HL-60 (cell line): ENCODE measurements at regions not wholly inside any gene's neighbourhood (a gene's known extent, or its start where the extent isn't known, plus 50 kb on each side); places are given as distances from the start of the nearest gene placed in this dataset.

Experiments
- DNase-seq, 2 experiments: peaks; one replicate each; pipeline ENCODE4 v3.0.0-alpha.2; 2010 to 2020; ENCODE audit warnings: low read depth in 1 of 2, low spot score in 1 of 2
- H3K27ac ChIP-seq: fragments of 250-450 bp; sonication (Bioruptor Pico); replicated peaks from 2 replicates; pipeline ENCODE4 v1.5.1; 2020; ENCODE audit warnings: mild to moderate bottlenecking, moderate library complexity
- H3K27me3 ChIP-seq: fragments of 250-450 bp; sonication (Bioruptor Pico); 2 replicates; pipeline ENCODE4 v1.5.1; 2021; ENCODE audit warnings: mild to moderate bottlenecking, moderate library complexity; ENCODE audit not compliant: insufficient read depth, poor library complexity, severe bottlenecking
- H3K4me3 ChIP-seq: replicated peaks from 2 replicates; pipeline ENCODE4 v1.5.1; 2011; ENCODE audit warnings: mild to moderate bottlenecking, control low read depth, low read length; ENCODE audit not compliant: insufficient read depth
- GABPA ChIP-seq: IDR thresholded peaks from 2 replicates; pipeline ENCODE4 v1.6.1; 2012; ENCODE audit warnings: low read depth
- POLR2AphosphoS5 ChIP-seq: IDR thresholded peaks from 2 replicates; pipeline ENCODE4 v1.6.1; 2012; ENCODE audit warnings: low read depth
- SPI1 ChIP-seq: IDR thresholded peaks from 2 replicates; pipeline ENCODE4 v1.6.1; 2012; ENCODE audit warnings: low read depth, mild to moderate bottlenecking, borderline replicate concordance
- TF ChIP-seq, protein P1 (sequence below): IDR thresholded peaks from one replicate; pipeline ENCODE4 v1.5.1; 2011; ENCODE audit warnings: low read length, control low read depth, inconsistent platforms; ENCODE audit not compliant: insufficient read depth
- TF ChIP-seq, protein P2 (sequence below): IDR thresholded peaks from 2 replicates; pipeline ENCODE4 v1.6.1; 2012; ENCODE audit warnings: low read depth; ENCODE audit not compliant: insufficient replicate concordance

DNA sequence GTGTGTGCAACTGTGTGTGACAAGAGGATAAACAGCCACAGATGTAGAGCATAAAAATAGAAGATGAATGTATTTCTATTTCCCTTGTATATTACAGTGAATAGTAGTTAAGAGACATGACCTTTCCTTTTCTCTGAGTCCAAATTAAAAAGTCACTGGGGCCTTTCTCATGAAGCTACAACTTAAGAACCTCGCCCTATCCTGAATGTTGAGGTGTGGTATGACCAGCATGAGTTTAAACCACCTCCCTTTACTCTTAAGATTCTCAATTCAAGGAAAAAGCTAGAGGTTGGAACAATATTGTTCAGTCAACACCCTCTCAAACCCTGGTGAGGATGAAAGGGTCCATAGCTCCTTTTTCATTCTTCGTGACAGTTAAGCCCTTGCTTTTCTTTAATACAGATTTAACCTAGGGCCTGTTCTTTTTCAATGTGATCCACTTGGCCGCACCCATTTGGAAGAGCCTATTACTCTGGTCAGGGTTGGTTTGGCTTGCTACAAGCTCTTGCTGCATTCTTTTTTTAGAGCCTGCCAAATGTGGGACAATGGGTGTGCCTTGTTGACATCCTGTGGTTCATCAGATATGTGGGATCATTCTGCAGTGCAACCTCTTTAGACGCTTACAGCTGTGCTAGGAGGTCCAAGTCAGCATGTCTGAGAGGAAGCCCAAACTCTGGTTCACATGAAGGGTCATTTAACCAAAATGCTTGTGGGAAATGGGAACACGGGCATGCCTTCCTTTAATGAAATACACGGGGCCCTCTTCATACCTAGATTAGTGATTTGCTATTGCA is 290.0 kb downstream of the HAO1 start:
- Histone ChIP-seq H3K27ac (no peak overlapping the region), H3K27me3 (no peaks in the 10 kb centered on the region), H3K4me3 (no peak overlapping the region)
- no peak for DNase-seq
- TF ChIP-seq POLR2AphosphoS5 = no peak
- TF ChIP-seq SPI1 = no peak
- TF ChIP-seq, protein P1, sequence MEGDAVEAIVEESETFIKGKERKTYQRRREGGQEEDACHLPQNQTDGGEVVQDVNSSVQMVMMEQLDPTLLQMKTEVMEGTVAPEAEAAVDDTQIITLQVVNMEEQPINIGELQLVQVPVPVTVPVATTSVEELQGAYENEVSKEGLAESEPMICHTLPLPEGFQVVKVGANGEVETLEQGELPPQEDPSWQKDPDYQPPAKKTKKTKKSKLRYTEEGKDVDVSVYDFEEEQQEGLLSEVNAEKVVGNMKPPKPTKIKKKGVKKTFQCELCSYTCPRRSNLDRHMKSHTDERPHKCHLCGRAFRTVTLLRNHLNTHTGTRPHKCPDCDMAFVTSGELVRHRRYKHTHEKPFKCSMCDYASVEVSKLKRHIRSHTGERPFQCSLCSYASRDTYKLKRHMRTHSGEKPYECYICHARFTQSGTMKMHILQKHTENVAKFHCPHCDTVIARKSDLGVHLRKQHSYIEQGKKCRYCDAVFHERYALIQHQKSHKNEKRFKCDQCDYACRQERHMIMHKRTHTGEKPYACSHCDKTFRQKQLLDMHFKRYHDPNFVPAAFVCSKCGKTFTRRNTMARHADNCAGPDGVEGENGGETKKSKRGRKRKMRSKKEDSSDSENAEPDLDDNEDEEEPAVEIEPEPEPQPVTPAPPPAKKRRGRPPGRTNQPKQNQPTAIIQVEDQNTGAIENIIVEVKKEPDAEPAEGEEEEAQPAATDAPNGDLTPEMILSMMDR = no peak
- TF ChIP-seq GABPA = no peak
- TF ChIP-seq, protein P2, sequence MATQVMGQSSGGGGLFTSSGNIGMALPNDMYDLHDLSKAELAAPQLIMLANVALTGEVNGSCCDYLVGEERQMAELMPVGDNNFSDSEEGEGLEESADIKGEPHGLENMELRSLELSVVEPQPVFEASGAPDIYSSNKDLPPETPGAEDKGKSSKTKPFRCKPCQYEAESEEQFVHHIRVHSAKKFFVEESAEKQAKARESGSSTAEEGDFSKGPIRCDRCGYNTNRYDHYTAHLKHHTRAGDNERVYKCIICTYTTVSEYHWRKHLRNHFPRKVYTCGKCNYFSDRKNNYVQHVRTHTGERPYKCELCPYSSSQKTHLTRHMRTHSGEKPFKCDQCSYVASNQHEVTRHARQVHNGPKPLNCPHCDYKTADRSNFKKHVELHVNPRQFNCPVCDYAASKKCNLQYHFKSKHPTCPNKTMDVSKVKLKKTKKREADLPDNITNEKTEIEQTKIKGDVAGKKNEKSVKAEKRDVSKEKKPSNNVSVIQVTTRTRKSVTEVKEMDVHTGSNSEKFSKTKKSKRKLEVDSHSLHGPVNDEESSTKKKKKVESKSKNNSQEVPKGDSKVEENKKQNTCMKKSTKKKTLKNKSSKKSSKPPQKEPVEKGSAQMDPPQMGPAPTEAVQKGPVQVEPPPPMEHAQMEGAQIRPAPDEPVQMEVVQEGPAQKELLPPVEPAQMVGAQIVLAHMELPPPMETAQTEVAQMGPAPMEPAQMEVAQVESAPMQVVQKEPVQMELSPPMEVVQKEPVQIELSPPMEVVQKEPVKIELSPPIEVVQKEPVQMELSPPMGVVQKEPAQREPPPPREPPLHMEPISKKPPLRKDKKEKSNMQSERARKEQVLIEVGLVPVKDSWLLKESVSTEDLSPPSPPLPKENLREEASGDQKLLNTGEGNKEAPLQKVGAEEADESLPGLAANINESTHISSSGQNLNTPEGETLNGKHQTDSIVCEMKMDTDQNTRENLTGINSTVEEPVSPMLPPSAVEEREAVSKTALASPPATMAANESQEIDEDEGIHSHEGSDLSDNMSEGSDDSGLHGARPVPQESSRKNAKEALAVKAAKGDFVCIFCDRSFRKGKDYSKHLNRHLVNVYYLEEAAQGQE = no peak

DNA sequence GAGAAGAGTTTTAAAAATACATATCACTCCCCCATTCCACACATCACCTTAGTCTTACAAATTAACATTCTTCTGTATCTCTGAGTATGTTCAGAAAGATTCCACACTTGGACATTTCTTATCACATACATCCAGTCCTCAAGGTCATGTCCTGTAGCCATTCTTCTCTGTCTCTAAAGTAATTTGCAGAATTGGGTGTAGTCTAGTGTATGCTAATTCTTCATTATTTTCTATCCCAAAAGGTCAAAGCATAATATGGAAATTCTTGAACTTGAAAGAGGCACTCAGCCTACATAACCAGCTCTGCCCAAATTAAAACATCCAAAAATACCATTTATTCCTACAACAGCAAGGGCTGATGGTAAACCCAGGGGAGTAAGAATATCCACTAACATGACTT is 286.0 kb downstream of the HAO1 start:
- Histone ChIP-seq H3K27ac (no peak overlapping the region), H3K4me3 (no peak overlapping the region), H3K27me3 (no peaks in the 10 kb centered on the region)
- TF ChIP-seq POLR2AphosphoS5 = no peak
- TF ChIP-seq, protein P2 = no peak
- DNase-seq = no peak

DNA sequence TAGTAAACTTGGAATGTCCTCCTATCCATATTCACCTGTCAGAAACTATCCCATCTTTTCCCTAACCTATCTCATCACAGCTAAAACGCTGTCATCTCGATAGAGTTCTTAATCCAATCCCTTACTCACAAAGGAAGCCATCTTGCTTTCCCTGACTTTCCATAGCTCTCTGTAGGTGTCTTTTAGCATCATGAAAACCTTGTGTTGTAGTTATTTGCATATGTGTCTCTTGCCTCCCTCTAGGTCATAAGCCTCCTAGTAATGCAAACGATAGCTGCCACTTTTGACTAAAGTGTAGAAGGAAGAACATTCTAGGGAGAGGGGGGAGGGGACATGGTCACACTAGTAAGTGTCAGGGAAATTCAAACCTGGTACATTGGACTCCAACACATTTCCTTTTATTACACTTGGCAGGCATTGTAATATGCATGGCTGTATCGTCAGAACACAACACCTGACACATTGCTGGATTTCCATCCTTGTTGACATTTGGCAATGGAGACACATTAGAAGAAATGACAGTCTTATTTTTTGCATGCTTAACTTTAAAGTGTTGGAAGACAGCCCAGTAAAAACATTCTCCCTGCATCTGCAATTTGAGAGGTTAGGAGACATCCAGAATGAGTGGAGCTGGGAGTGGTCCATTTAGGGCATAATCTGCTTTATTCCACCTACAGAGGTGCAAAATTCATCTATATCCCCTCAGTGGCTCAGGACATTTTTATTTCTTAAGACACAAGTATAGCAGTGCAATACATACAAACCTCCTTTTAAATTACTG is 283.4 kb downstream of the HAO1 start:
- Histone ChIP-seq H3K27ac (no peak overlapping the region), H3K27me3 (no peaks in the 10 kb centered on the region), H3K4me3 (no peak overlapping the region)
- TF ChIP-seq SPI1 (no peak), GABPA (no peak), POLR2AphosphoS5 (no peak)
- TF ChIP-seq, protein P1 = no peak
- TF ChIP-seq, protein P2 = no peak
- DNase-seq = no peak
